ENCODE measurements at regions not wholly inside any gene's neighbourhood (a gene's known extent, or its start where the extent isn't known, plus 50 kb on each side); places are given as distances from the start of the nearest gene placed in this dataset.

GRCh38 chr5:8020861-8021514, 152.0 kb downstream of the MTRR start:
- no peak for ATAC-seq
- H3K4me1 ChIP-seq, result no peaks in the 10 kb centered on the region
- no peak overlapping the region for H3K4me3 ChIP-seq
- no peak for DNase-seq
- TF ChIP-seq CTCF (IDR thresholded peaks at IDR 0.05), result no peak
- no peaks in the 10 kb centered on the region for H3K36me3 ChIP-seq
- no peaks in the 10 kb centered on the region for H3K27me3 ChIP-seq
- intact Hi-C loops (cut with DNase I), result no loop called here
- H3K9me3 ChIP-seq, result no peaks in the 10 kb centered on the region
- no peak overlapping the region for H3K27ac ChIP-seq

GRCh38 chr5:8028243-8028642, 159.3 kb downstream of the MTRR start:
- no peaks in the 10 kb centered on the region for H3K4me1 ChIP-seq
- no peak for TF ChIP-seq CTCF (IDR thresholded peaks at IDR 0.05)
- intact Hi-C loops (cut with DNase I), result no loop called here
- no peak overlapping the region for H3K27ac ChIP-seq
- no peak overlapping the region for H3K4me3 ChIP-seq
- DNase-seq, result no peak
- H3K36me3 ChIP-seq, result no peaks in the 10 kb centered on the region
- H3K27me3 ChIP-seq, result no peaks in the 10 kb centered on the region
- no peaks in the 10 kb centered on the region for H3K9me3 ChIP-seq
- no peak for ATAC-seq

GRCh38 chr5:8033261-8033660, 164.3 kb downstream of the MTRR start:
- DNase-seq, result no peak
- Histone ChIP-seq H3K27ac (no peak overlapping the region), H3K9me3 (no peaks in the 10 kb centered on the region), H3K4me3 (no peak overlapping the region), H3K4me1 (no peaks in the 10 kb centered on the region), H3K27me3 (no peaks in the 10 kb centered on the region), H3K36me3 (no peaks in the 10 kb centered on the region)
- intact Hi-C loops (cut with DNase I), result no loop called here
- no peak for ATAC-seq
- TF ChIP-seq CTCF (IDR thresholded peaks at IDR 0.05), result no peak

- Histone ChIP-seq H3K36me3 (no peaks in the 10 kb centered on the region), H3K27me3 (no peaks in the 10 kb centered on the region), H3K4me1 (no peaks in the 10 kb centered on the region), H3K9me3 (no peaks in the 10 kb centered on the region), H3K27ac (no peak overlapping the region), H3K4me3 (no peak overlapping the region)
- no peak for TF ChIP-seq CTCF (IDR thresholded peaks at IDR 0.05)
- ATAC-seq (no peak), DNase-seq (no peak)
- intact Hi-C loops (cut with DNase I), result no loop called here
These were observed 165.9 kb downstream of the MTRR start for GRCh38 chr5:8034852-8035251.

GRCh38 chr5:8048920-8049319, 180.0 kb downstream of the MTRR start:
- no peaks in the 10 kb centered on the region for H3K36me3 ChIP-seq
- TF ChIP-seq CTCF (IDR thresholded peaks at IDR 0.05), result no peak
- no peak overlapping the region for H3K4me3 ChIP-seq
- intact Hi-C loops (cut with DNase I), result no loop called here
- H3K4me1 ChIP-seq, result no peaks in the 10 kb centered on the region
- H3K27me3 ChIP-seq, result no peaks in the 10 kb centered on the region
- DNase-seq, result no peak
- H3K9me3 ChIP-seq, result no peaks in the 10 kb centered on the region
- H3K27ac ChIP-seq, result no peak overlapping the region
- ATAC-seq, result no peak
